Gastrocnemius medialis (tissue), 4 donors: ENCODE measurements at regions not wholly inside any gene's neighbourhood (a gene's known extent, or its start where the extent isn't known, plus 50 kb on each side); places are given as distances from the start of the nearest gene placed in this dataset.

Source experiments
- POLR2A ChIP-seq, 2 donors: fragments of 450-650 bp; IDR thresholded peaks; one replicate each; pipeline ENCODE4 v1.6.1; 2017; ENCODE audit warnings: antibody characterized with exemption in 2 of 2, mild to moderate bottlenecking in 2 of 2, moderate library complexity in 2 of 2
- TF ChIP-seq, protein P1 (sequence below), 5 experiments: fragments of 450-650 bp in 3 of 5; fragments of 200-600 bp in 2 of 5; sonication (generic) in 2 of 5; IDR thresholded peaks in 4 of 5; conservative IDR thresholded peaks in 1 of 5; 1 replicate in 4 of 5; 2 replicates in 1 of 5; pipeline ENCODE4 v1.5.1; 2016 to 2019; ENCODE audit warnings: antibody characterized with exemption in 5 of 5, mild to moderate bottlenecking in 3 of 5, moderate library complexity in 3 of 5

DNA sequence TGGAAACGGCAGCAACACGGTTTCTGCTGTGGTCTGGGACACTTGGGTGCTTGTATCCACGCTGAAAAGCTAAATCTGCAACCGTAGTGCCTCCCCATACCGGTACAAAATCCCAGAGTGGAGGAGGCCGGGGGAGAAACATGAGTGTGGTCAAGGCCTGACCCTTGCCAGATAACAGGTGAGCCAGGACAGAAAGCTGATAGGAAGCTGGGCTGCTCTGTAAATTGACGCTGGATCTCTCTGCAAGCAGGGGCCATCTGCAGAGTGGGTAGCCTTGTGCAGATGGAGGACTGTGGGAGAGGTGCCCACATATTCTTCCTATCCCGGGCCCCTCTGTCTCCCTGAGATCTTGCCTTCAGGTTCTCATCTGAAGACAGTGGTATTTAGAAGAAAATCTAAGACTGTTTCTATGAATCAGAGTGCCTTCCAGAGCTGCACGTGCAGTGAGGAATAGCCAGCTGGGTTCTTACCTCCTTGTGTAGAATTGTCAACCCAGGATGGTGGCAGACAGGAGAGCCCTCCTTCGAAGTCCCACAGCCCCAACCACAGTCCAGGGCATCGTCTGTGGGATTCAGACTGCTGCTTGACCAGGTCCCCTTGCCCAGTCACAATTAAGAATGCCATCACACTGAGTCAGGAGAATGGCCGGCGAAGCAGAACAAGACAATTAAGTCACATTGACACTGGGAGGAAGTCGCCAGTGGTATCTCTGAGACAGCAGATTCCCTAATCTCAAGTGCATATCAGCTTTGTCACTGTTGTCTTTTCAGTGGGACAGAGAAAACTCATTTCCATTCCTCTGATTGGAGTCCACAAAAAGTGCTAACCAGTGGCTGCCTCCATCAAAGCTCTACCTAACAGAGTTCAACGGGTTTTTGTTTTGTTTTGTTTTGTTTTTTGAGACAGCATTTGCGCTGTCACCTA lies 100.0 kb upstream of the RIPOR2 start:
- TF ChIP-seq, protein P1, sequence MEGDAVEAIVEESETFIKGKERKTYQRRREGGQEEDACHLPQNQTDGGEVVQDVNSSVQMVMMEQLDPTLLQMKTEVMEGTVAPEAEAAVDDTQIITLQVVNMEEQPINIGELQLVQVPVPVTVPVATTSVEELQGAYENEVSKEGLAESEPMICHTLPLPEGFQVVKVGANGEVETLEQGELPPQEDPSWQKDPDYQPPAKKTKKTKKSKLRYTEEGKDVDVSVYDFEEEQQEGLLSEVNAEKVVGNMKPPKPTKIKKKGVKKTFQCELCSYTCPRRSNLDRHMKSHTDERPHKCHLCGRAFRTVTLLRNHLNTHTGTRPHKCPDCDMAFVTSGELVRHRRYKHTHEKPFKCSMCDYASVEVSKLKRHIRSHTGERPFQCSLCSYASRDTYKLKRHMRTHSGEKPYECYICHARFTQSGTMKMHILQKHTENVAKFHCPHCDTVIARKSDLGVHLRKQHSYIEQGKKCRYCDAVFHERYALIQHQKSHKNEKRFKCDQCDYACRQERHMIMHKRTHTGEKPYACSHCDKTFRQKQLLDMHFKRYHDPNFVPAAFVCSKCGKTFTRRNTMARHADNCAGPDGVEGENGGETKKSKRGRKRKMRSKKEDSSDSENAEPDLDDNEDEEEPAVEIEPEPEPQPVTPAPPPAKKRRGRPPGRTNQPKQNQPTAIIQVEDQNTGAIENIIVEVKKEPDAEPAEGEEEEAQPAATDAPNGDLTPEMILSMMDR (IDR thresholded peaks at IDR 0.05 in 4 of 5, conservative IDR thresholded peaks at IDR 0.05 in 1 of 5) = no peak
- no peak for TF ChIP-seq POLR2A (IDR thresholded peaks at IDR 0.05)
